BLaER1 treated with 17β-estradiol and CSF1 and Interleukin-3, amounts not matched to agents 10 nM and 100 nM (cell line): ENCODE measurements at regions not wholly inside any gene's neighbourhood (a gene's known extent, or its start where the extent isn't known, plus 50 kb on each side); places are given as distances from the start of the nearest gene placed in this dataset.
"Not testable (repeated sequence)": the region's sequence is repeated elsewhere in the genome, so short reads cannot be mapped to it uniquely, and the experiment has no call there.

Experiments used
- H3K27ac ChIP-seq, 11 experiments: shearing (Covaris generic); formaldehyde crosslinking; 2 replicates each; pipeline ENCODE4 v1.8.1; 2022
- H3K27me3 ChIP-seq, 11 experiments: shearing (Covaris generic); formaldehyde crosslinking; 2 replicates each; pipeline ENCODE4 v1.8.1; 2022
- H3K36me3 ChIP-seq, 11 experiments: shearing (Covaris generic); formaldehyde crosslinking; 2 replicates each; pipeline ENCODE4 v1.8.1; 2022
- H3K4me1 ChIP-seq, 10 experiments: shearing (Covaris generic); formaldehyde crosslinking; 2 replicates each; pipeline ENCODE4 v1.8.1; 2022
- H3K4me2 ChIP-seq, 11 experiments: shearing (Covaris generic); formaldehyde crosslinking; 2 replicates each; pipeline ENCODE4 v1.8.1; 2022
- H3K4me3 ChIP-seq, 10 experiments: shearing (Covaris generic); formaldehyde crosslinking; 2 replicates each; pipeline ENCODE4 v1.8.1; 2022
- H3K9ac ChIP-seq, 11 experiments: shearing (Covaris generic); formaldehyde crosslinking; 2 replicates each; pipeline ENCODE4 v1.8.1; 2022
- H3K9me3 ChIP-seq, 11 experiments: shearing (Covaris generic); formaldehyde crosslinking; replicated peaks in 1 of 11; 2 replicates each; pipeline ENCODE4 v1.8.1; 2022
- H4K20me1 ChIP-seq, 11 experiments: shearing (Covaris generic); formaldehyde crosslinking; 2 replicates each; pipeline ENCODE4 v1.8.1; 2022
- Cebpa-rat ChIP-seq, 11 experiments: shearing (Covaris generic); IDR thresholded peaks; 2 replicates each; pipeline ENCODE4 v1.8.1; 2022

GRCh38 chrX:3175659-3176438 lies 134.6 kb downstream of the ARSF start:
- no peak overlapping the region for H3K4me2 ChIP-seq
- no peaks in the 10 kb centered on the region for H3K4me1 ChIP-seq
- H3K4me3 ChIP-seq: no peak overlapping the region
- peaks cover 0 to 12% (median 2%) of the 10 kb centered on the region in 11 experiments; a peak in 8 of 22 replicates for H3K9me3 ChIP-seq
- no peaks in the 10 kb centered on the region for H4K20me1 ChIP-seq
- H3K36me3 ChIP-seq: no peaks in the 10 kb centered on the region
- H3K27ac ChIP-seq: no peak overlapping the region
- H3K27me3 ChIP-seq: peaks cover 0 to 17% (median 0%) of the 10 kb centered on the region in 11 experiments; a peak in 5 of 22 replicates
- no peak for TF ChIP-seq Cebpa-rat (IDR thresholded peaks at IDR 0.05)
- H3K9ac ChIP-seq: no peak overlapping the region

- Histone ChIP-seq H3K9me3 (peaks cover 8 to 30% (median 15%) of the 10 kb centered on the region in 11 experiments; a peak in 16 of 22 replicates), H3K27me3 (peaks cover 0 to 17% (median 0%) of the 10 kb centered on the region in 11 experiments; a peak in 5 of 22 replicates)
- not testable (repeated sequence) for H3K36me3 ChIP-seq, H4K20me1 ChIP-seq, H3K9ac ChIP-seq, H3K4me1 ChIP-seq, H3K27ac ChIP-seq, H3K4me2 ChIP-seq, H3K4me3 ChIP-seq
Observed at GRCh38 chrX:3172156-3172555, 130.9 kb downstream of the ARSF start.

DNA sequence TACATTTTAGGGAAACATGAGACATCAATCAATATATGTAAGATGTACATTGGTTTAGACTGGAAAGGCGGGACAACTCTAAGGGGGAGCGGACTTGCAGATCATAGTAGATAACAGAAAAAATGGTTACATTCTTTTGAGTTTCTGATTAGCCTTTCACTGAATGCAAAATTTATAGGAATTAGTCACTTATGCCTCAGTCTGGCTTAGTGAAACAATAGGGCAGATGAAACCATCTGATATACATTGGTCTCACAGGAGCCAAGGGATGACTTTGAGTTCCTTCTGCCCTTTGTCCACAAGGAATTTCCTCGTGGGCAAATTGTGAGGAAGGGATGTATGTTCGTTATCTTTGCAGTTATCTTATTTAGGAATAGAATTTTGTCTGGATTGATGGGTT lies 128.2 kb downstream of the ARSF start:
- H3K4me1 ChIP-seq: no peaks in the 10 kb centered on the region
- no peak overlapping the region for H3K4me2 ChIP-seq
- no peaks in the 10 kb centered on the region for H4K20me1 ChIP-seq
- no peak for TF ChIP-seq Cebpa-rat (IDR thresholded peaks at IDR 0.05)
- no peak overlapping the region for H3K9ac ChIP-seq
- H3K27me3 ChIP-seq: no peaks in the 10 kb centered on the region
- no peak overlapping the region for H3K27ac ChIP-seq
- H3K4me3 ChIP-seq: no peak overlapping the region
- H3K9me3 ChIP-seq: peaks cover 8 to 30% (median 15%) of the 10 kb centered on the region in 11 experiments; a peak in 16 of 22 replicates
- no peaks in the 10 kb centered on the region for H3K36me3 ChIP-seq

DNA sequence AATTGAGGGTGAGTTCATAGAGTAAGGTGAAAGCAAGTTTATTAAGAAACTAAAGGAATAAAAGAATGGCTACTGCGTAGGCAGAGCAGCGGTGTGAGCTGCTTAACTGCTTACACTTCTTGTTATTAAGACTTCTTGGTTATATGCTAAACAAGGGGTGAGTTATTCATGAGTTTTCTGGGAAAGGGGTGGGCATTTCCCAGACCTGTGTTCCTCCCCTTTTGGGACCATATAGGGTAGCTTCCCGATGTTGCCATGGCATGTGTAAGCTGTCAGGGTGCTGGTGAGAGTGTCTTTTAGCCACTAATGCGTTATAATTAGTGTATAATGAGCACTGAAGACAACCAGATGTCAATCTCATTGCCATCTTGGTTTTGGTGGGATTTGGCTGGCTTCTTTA lies 126.5 kb downstream of the ARSF start:
- Histone ChIP-seq H4K20me1 (no peaks in the 10 kb centered on the region), H3K4me2 (no peak overlapping the region), H3K9ac (no peak overlapping the region), H3K4me3 (no peak overlapping the region), H3K27me3 (no peaks in the 10 kb centered on the region), H3K9me3 (peaks cover 8 to 30% (median 15%) of the 10 kb centered on the region in 11 experiments; a peak in 16 of 22 replicates), H3K36me3 (no peaks in the 10 kb centered on the region), H3K4me1 (no peaks in the 10 kb centered on the region), H3K27ac (no peak overlapping the region)
- TF ChIP-seq Cebpa-rat (IDR thresholded peaks at IDR 0.05): no peak

DNA sequence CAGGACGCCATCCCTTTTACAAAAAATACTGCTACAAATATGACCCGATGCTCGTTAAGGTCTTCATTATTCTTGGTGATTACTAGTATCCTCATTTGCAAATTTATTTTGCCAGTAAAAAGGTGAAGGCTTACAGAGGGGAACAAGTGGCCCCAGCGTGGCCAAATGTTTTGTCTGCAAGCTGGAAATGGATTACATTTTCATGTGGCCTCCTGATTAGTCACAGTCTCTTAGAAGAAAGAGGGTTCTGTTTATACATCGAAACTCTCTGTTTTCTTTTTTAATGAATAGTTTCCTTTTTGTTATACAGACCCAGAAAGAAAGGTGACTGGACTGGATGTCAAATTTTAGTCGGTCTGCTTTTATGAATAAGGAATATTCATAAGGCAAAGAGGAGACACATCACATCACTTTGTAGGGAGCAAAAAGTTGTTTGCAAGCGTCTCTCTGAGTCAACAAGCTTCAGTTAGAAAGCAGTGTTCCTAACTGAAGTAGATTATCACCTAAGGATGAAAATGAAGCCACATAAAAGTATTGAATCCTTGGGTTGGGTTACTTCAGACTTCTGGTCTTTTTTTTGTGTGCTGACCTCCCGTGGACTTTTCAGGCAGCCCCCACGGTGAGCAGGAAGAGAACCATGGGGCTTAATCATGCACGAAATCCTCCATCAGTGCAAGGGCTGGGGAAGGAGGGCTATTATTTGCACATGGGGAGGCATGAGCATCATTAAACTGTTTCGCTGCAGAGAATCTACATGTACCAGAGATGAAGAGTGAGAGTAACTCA lies 125.6 kb downstream of the ARSF start:
- no peak overlapping the region for H3K27ac ChIP-seq
- H3K9ac ChIP-seq: no peak overlapping the region

DNA sequence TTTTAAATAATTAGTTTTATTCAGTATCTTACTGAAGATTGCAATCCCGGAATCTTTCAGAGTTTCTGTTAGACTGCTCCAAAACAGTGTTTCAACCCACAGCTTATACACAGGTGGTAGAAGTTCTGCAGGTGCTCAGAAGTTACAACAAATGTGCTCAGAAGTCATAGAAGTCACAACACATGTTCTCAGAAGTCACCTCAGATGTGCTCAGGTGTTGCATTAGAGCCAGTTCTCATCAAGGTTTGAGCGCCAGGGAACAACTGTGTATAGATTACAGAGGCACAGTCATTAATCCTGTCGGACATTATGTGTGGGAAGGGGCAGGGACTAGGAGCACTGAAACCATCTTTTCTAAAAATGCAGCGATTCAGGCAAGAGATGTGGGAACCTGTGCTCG lies 124.5 kb downstream of the ARSF start:
- H3K36me3 ChIP-seq: no peaks in the 10 kb centered on the region
- no peaks in the 10 kb centered on the region for H3K27me3 ChIP-seq
- no peak for TF ChIP-seq Cebpa-rat (IDR thresholded peaks at IDR 0.05)
- H3K4me3 ChIP-seq: no peak overlapping the region
- no peak overlapping the region for H3K4me2 ChIP-seq
- H3K9me3 ChIP-seq: peaks cover 4 to 17% (median 13%) of the 10 kb centered on the region in 11 experiments; a peak in 15 of 22 replicates
- H3K27ac ChIP-seq: no peak overlapping the region
- no peak overlapping the region for H3K9ac ChIP-seq
- peaks cover 0 to 9% (median 0%) of the 10 kb centered on the region in 10 experiments; a peak in 3 of 20 replicates for H3K4me1 ChIP-seq
- no peaks in the 10 kb centered on the region for H4K20me1 ChIP-seq

More for the DNA sequence above, 125.6 kb downstream of the ARSF start:
- TF ChIP-seq Cebpa-rat (IDR thresholded peaks at IDR 0.05): no peak
- Histone ChIP-seq H3K36me3 (no peaks in the 10 kb centered on the region), H3K4me1 (peaks cover 0 to 3% (median 0%) of the 10 kb centered on the region in 10 experiments; a peak in 3 of 20 replicates), H4K20me1 (no peaks in the 10 kb centered on the region), H3K4me2 (no peak overlapping the region), H3K9me3 (peaks cover 8 to 28% (median 15%) of the 10 kb centered on the region in 11 experiments; a peak in 16 of 22 replicates), H3K4me3 (no peak overlapping the region), H3K27me3 (no peaks in the 10 kb centered on the region)
